MM.1S (cell line): ENCODE measurements at regions not wholly inside any gene's neighbourhood (a gene's known extent, or its start where the extent isn't known, plus 50 kb on each side); places are given as distances from the start of the nearest gene placed in this dataset.
"Not testable (repeated sequence)": the region's sequence is repeated elsewhere in the genome, so short reads cannot be mapped to it uniquely, and the experiment has no call there.

Experiments used
- CTCF ChIP-seq: fragments of 300-600 bp; sonication (generic); IDR thresholded peaks from 2 replicates; pipeline ENCODE4 v1.5.1; 2016; ENCODE audit warnings: antibody characterized with exemption, low read length, mixed read lengths
- EZH2 ChIP-seq: fragments of 300-600 bp; sonication (generic); optimal IDR thresholded peaks from 2 replicates; pipeline ENCODE3; 2017; ENCODE audit warnings: low read depth, mild to moderate bottlenecking, antibody characterized with exemption, low read length, mixed read lengths
- EZH2phosphoT487 ChIP-seq: fragments of 300-600 bp; sonication (generic); IDR thresholded peaks from 2 replicates; pipeline ENCODE4 v1.6.1; 2018; ENCODE audit warnings: antibody characterized with exemption, low read length

- TF ChIP-seq CTCF, EZH2, EZH2phosphoT487: not testable (repeated sequence)
Observed at GRCh38 chr9:97199683-97200082, 107.8 kb upstream of the CCDC180 start.
